Upper lobe of left lung (tissue), 4 donors: ENCODE measurements at regions not wholly inside any gene's neighbourhood (a gene's known extent, or its start where the extent isn't known, plus 50 kb on each side); places are given as distances from the start of the nearest gene placed in this dataset.

Experiments
- EP300 ChIP-seq, 4 donors: sonication (generic); formaldehyde crosslinking; IDR thresholded peaks; one replicate each; pipeline ENCODE4 v1.5.1; 2017; ENCODE audit warnings: antibody characterized with exemption in 4 of 4, control low read depth in 2 of 4
- POLR2A ChIP-seq, 4 donors: fragments of 450-650 bp; IDR thresholded peaks; one replicate each; pipeline ENCODE4 v1.5.1; 2016 to 2017; ENCODE audit warnings: antibody characterized with exemption in 4 of 4, mild to moderate bottlenecking in 2 of 4
- POLR2AphosphoS5 ChIP-seq, 2 donors: sonication (generic); formaldehyde crosslinking; IDR thresholded peaks; one replicate each; pipeline ENCODE4 v1.5.1; 2017; ENCODE audit warnings: antibody characterized with exemption in 2 of 2
- TF ChIP-seq, protein P1 (sequence below), 6 experiments: fragments of 450-650 bp in 4 of 6; fragments of 200-600 bp in 2 of 6; sonication (generic) in 2 of 6; IDR thresholded peaks; one replicate each; pipeline ENCODE4 v1.5.1; 2016 to 2019; ENCODE audit warnings: antibody characterized with exemption in 6 of 6

DNA sequence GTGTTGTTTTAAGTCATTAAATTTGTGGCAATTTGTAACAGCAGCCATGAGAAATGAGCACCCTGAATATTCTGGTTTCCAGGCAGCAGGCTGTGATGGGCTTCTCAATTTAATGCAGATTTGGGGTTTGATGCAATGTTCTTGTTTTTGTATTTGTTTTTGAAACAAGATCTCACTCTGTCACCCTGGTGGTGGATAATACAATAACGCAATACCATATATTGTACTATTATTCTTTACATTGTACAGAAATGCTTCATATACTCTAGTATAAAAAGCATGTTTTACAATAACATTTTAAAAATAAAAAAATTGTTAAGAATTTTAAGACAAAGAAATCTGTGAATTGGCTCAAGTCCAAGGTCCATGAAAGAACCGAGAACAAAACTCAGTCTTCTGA, 129.1 kb downstream of the USP46 start:
- TF ChIP-seq POLR2A (IDR thresholded peaks at IDR 0.05) (no peak), POLR2AphosphoS5 (IDR thresholded peaks at IDR 0.05) (no peak), EP300 (IDR thresholded peaks at IDR 0.05) (no peak)
- TF ChIP-seq, protein P1, sequence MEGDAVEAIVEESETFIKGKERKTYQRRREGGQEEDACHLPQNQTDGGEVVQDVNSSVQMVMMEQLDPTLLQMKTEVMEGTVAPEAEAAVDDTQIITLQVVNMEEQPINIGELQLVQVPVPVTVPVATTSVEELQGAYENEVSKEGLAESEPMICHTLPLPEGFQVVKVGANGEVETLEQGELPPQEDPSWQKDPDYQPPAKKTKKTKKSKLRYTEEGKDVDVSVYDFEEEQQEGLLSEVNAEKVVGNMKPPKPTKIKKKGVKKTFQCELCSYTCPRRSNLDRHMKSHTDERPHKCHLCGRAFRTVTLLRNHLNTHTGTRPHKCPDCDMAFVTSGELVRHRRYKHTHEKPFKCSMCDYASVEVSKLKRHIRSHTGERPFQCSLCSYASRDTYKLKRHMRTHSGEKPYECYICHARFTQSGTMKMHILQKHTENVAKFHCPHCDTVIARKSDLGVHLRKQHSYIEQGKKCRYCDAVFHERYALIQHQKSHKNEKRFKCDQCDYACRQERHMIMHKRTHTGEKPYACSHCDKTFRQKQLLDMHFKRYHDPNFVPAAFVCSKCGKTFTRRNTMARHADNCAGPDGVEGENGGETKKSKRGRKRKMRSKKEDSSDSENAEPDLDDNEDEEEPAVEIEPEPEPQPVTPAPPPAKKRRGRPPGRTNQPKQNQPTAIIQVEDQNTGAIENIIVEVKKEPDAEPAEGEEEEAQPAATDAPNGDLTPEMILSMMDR (IDR thresholded peaks at IDR 0.05), result no peak
